ENCODE measurements at regions not wholly inside any gene's neighbourhood (a gene's known extent, or its start where the extent isn't known, plus 50 kb on each side); places are given as distances from the start of the nearest gene placed in this dataset.

DNA sequence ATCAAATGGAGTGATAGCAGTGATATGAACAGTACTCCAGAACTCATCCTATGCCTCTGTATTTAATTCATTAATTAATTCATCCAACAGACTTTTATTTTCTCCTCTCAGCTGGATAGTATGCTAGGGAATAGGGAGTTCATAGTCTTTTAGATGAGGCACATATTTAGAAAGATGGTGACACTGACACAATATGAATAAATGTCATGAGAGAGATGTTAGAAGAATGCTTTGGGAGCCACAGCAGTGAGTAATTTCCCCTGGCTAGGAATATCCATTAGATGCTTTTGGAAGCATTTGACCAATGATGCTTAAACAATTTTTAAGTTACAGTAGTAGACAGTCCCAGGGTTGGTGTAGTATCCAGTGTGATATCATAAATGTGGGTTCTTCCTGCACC, 428.7 kb upstream of the SGCD start:
- in situ Hi-C loops (cut with HindIII; ENCODE audit: low sequenced_read_pairs) = no loop called here
- H3K4me3 ChIP-seq (ENCODE audit: low read depth, low read length) = no peak overlapping the region
- DNase-seq (ENCODE audit: low read depth, low spot score) = no peak
- TF ChIP-seq, protein P1, sequence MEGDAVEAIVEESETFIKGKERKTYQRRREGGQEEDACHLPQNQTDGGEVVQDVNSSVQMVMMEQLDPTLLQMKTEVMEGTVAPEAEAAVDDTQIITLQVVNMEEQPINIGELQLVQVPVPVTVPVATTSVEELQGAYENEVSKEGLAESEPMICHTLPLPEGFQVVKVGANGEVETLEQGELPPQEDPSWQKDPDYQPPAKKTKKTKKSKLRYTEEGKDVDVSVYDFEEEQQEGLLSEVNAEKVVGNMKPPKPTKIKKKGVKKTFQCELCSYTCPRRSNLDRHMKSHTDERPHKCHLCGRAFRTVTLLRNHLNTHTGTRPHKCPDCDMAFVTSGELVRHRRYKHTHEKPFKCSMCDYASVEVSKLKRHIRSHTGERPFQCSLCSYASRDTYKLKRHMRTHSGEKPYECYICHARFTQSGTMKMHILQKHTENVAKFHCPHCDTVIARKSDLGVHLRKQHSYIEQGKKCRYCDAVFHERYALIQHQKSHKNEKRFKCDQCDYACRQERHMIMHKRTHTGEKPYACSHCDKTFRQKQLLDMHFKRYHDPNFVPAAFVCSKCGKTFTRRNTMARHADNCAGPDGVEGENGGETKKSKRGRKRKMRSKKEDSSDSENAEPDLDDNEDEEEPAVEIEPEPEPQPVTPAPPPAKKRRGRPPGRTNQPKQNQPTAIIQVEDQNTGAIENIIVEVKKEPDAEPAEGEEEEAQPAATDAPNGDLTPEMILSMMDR (IDR thresholded peaks at IDR 0.05; ENCODE audit: low read depth, low read length) = no peak

DNA sequence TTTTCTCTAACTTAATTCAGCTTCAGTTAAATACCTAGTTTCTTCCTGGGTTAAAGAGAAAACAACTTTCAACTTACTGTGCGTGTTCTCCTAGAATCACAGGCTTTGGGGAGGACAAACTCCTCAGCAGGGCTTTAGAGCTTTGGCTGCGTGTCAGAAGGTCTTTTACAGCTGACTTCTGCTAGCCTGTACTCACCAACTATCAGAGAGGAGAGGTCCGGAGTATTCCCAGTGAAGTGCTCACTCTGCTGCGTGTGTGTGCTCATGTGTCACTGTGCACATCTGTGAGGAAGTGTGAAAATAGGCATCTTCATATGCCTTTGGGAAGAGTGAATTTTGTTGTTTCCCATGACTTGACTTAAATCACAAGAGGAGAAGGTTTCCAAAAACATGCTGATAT, 423.2 kb upstream of the SGCD start:
- TF ChIP-seq, protein P1 (IDR thresholded peaks at IDR 0.05; ENCODE audit: low read depth, low read length) = no peak
- in situ Hi-C loops (cut with HindIII; ENCODE audit: low sequenced_read_pairs) = no loop called here
- DNase-seq (ENCODE audit: low read depth, low spot score) = no peak
- no peak overlapping the region for H3K4me3 ChIP-seq (ENCODE audit: low read depth, low read length)

DNA sequence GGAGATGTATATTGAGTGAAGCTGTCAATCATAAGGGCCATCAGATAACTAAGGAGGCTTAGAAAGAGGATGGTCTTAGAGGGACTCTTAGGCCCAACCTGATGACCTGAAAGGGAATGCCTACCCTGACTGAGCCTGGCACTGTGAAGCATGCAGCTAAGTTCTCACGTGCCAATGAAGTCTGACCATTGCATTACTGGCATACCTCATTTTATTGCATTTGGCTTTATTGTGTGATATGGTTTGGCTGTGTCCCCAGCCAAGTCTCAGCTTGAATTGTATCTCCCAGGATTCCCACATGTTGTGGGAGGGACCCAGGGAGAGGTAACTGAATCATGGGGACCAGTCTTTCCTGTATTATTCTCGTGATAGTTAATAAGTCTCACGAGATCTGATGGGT, 421.6 kb upstream of the SGCD start:
- in situ Hi-C loops (cut with HindIII; ENCODE audit: low sequenced_read_pairs) = no loop called here
- TF ChIP-seq, protein P1 (IDR thresholded peaks at IDR 0.05; ENCODE audit: low read depth, low read length) = no peak
- no peak for DNase-seq (ENCODE audit: low read depth, low spot score)
- no peak overlapping the region for H3K4me3 ChIP-seq (ENCODE audit: low read depth, low read length)

DNA sequence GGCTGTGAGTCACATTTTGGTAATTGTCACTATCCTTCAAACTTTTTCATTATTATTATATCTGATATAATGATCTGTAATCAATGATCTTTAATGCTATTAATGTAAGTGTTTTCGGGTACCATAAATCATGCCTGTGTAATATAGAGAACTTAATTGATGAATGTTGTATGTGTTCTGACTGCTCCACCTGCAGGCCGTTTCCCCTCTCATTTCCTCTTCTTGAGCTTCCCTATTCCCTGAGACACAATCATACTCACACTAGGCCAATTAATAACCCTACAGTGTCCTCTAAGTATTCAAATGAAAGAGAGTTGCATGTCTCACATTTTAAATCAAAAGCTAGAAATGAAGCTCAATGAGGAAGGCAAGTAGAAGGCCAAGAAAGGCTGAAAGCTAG, 420.9 kb upstream of the SGCD start:
- TF ChIP-seq, protein P1 (IDR thresholded peaks at IDR 0.05; ENCODE audit: low read depth, low read length) = no peak
- DNase-seq (ENCODE audit: low read depth, low spot score) = no peak
- in situ Hi-C loops (cut with HindIII; ENCODE audit: low sequenced_read_pairs) = no loop called here
- H3K4me3 ChIP-seq (ENCODE audit: low read depth, low read length) = no peak overlapping the region

- no peak for DNase-seq (ENCODE audit: low read depth, low spot score)
- H3K4me3 ChIP-seq (ENCODE audit: low read depth, low read length) = no peak overlapping the region
- in situ Hi-C loops (cut with HindIII; ENCODE audit: low sequenced_read_pairs) = no loop called here
- TF ChIP-seq, protein P1 (IDR thresholded peaks at IDR 0.05; ENCODE audit: low read depth, low read length) = no peak
Measured at GRCh38 chr5:155908543-155908942, 418.4 kb upstream of the SGCD start.

GRCh38 chr5:155912291-155912690, 414.7 kb upstream of the SGCD start:
- in situ Hi-C loops (cut with HindIII; ENCODE audit: low sequenced_read_pairs) = no loop called here
- TF ChIP-seq, protein P1 (IDR thresholded peaks at IDR 0.05; ENCODE audit: low read depth, low read length) = no peak
- H3K4me3 ChIP-seq (ENCODE audit: low read depth, low read length) = no peak overlapping the region
- no peak for DNase-seq (ENCODE audit: low read depth, low spot score)

DNA sequence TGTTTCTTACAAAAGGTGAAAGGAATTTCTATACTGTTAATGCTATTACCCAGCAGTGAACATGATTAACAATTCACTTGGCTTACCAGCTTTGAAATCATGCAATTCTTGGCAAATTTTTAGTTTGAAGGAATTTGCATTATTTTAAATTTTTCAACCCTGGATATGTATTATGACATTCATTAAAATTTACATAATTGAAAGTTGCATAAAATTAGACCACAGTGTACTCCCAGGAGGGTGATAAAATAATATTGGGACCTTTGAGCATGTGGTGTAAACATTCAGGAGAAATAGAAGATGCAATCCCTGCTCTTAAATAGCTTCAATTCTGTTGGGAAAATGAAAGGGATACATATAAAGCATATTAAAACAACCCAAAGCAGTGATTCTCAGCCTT, 412.2 kb upstream of the SGCD start:
- in situ Hi-C loops (cut with HindIII; ENCODE audit: low sequenced_read_pairs) = no loop called here
- TF ChIP-seq, protein P1 (IDR thresholded peaks at IDR 0.05; ENCODE audit: low read depth, low read length) = no peak
- no peak overlapping the region for H3K4me3 ChIP-seq (ENCODE audit: low read depth, low read length)
- DNase-seq (ENCODE audit: low read depth, low spot score) = no peak
